LNCaP clone FGC (cell line): ENCODE measurements at regions not wholly inside any gene's neighbourhood (a gene's known extent, or its start where the extent isn't known, plus 50 kb on each side); places are given as distances from the start of the nearest gene placed in this dataset.

Experiments
- DNase-seq: peaks from one replicate; pipeline ENCODE4 v3.0.0-alpha.2; 2011; ENCODE audit warnings: low read depth
- H3K4me3 ChIP-seq: 2 replicates; pipeline ENCODE4 v1.5.1; 2011; ENCODE audit warnings: mild to moderate bottlenecking, low read depth, low read length, control low read depth
- TF ChIP-seq, protein P1 (sequence below): IDR thresholded peaks from 2 replicates; pipeline ENCODE4 v1.5.1; 2012; ENCODE audit warnings: mild to moderate bottlenecking; ENCODE audit not compliant: control insufficient read depth, insufficient read depth; ENCODE audit errors: extremely low read depth

- no peak for DNase-seq
- TF ChIP-seq, protein P1, sequence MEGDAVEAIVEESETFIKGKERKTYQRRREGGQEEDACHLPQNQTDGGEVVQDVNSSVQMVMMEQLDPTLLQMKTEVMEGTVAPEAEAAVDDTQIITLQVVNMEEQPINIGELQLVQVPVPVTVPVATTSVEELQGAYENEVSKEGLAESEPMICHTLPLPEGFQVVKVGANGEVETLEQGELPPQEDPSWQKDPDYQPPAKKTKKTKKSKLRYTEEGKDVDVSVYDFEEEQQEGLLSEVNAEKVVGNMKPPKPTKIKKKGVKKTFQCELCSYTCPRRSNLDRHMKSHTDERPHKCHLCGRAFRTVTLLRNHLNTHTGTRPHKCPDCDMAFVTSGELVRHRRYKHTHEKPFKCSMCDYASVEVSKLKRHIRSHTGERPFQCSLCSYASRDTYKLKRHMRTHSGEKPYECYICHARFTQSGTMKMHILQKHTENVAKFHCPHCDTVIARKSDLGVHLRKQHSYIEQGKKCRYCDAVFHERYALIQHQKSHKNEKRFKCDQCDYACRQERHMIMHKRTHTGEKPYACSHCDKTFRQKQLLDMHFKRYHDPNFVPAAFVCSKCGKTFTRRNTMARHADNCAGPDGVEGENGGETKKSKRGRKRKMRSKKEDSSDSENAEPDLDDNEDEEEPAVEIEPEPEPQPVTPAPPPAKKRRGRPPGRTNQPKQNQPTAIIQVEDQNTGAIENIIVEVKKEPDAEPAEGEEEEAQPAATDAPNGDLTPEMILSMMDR, result no peak
- H3K4me3 ChIP-seq, result no peak overlapping the region
Measured at GRCh38 chr3:177770383-177771230, 573.3 kb upstream of the TBL1XR1 start.

- DNase-seq, result no peak
- TF ChIP-seq, protein P1, result no peak
- H3K4me3 ChIP-seq, result no peak overlapping the region
Measured at GRCh38 chr3:177771780-177772179, 574.5 kb upstream of the TBL1XR1 start.

GRCh38 chr3:177772908-177773557 is 575.8 kb upstream of the TBL1XR1 start:
- no peak overlapping the region for H3K4me3 ChIP-seq
- TF ChIP-seq, protein P1, result no peak
- no peak for DNase-seq

DNA sequence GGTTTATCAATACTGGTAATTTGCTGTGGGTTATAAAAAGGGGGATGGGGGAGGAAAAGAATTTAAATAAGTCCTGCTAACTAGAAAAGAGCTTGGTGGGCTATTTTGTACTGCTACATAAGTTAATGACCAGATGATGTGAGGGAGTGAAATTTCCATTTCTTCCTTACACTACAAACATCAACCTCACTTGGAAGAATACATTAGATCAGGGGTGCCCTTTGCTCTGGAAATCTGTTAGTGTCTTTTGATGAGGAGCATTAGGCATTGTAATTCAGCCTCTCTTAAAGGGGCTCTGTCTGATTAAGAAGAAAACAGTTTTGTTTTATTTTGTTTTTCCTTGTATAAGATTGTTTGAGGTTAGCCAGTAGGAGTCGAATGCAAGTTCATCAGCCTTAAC is 576.4 kb upstream of the TBL1XR1 start:
- H3K4me3 ChIP-seq, result no peak overlapping the region
- TF ChIP-seq, protein P1, result no peak
- DNase-seq, result no peak

GRCh38 chr3:177776661-177777101 is 579.4 kb upstream of the TBL1XR1 start:
- TF ChIP-seq, protein P1, result no peak
- DNase-seq, result no peak
- H3K4me3 ChIP-seq, result no peak overlapping the region

- DNase-seq, result no peak
- H3K4me3 ChIP-seq, result no peak overlapping the region
- TF ChIP-seq, protein P1, result peak; percentile 35
Measured at GRCh38 chr3:177777699-177778098, 580.4 kb upstream of the TBL1XR1 start.
